ENCODE measurements at regions not wholly inside any gene's neighbourhood (a gene's known extent, or its start where the extent isn't known, plus 50 kb on each side); places are given as distances from the start of the nearest gene placed in this dataset.

DNA sequence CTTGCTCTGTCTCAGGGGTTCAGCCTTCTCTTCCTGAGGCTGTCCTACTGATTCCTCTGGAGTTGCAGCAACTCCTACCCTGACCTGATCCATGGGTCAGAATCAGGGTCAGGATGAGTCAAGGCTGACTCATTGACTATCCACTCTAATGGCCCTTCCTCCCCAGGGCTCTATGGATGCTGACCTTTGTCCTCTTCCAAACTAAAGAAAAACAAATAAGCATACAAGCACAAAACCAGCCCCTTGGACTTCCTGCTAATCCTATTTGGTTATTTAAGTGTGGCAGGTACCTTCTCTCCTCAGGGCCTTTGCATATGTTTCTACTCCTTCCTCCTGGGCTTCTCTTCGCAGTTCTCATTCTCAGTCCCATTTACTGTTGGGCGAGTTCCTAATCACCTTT, 204.5 kb upstream of the NAV2 start:
- Mint-ChIP-seq H3K36me3 (no peaks in the 10 kb centered on the region), H3K4me3 (no peak overlapping the region), H3K9me3 (no peaks in the 10 kb centered on the region), H3K27me3 (peaks cover 15% of the 10 kb centered on the region), H3K27ac (no peak overlapping the region), H3K4me1 (no peaks in the 10 kb centered on the region)

DNA sequence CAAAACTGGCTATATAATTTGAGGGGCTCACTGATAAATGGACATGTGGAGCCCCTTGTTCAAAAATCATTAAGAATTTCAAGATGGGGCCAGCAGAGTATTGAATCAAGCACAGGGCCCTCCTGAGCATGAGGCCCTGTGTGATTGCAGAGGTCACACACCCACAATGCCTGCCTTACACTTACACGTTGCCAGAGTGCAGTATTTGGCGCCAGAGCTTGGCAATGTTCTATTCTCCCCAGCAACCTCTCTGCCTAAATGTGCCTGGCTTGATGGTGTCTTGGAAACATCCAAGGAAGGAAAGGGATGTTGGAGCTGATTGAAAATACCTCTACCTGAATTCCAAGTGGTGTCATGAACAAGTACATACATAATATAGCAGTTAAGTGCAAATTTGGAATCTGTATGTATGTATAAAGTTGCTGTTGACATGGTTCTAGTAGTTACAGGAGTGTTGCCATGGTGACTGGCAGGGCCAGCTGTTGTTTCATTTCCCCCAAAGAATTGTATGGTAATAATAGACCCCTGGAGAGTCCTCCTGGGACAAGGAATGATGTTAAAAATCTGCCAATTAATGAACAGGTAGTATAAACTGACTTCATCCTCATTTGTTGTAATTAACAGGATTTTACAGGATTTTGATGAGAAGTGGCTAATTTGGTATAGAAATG, 205.7 kb upstream of the NAV2 start:
- Mint-ChIP-seq H3K27ac (no peak overlapping the region), H3K27me3 (peaks cover 8% of the 10 kb centered on the region)

DNA sequence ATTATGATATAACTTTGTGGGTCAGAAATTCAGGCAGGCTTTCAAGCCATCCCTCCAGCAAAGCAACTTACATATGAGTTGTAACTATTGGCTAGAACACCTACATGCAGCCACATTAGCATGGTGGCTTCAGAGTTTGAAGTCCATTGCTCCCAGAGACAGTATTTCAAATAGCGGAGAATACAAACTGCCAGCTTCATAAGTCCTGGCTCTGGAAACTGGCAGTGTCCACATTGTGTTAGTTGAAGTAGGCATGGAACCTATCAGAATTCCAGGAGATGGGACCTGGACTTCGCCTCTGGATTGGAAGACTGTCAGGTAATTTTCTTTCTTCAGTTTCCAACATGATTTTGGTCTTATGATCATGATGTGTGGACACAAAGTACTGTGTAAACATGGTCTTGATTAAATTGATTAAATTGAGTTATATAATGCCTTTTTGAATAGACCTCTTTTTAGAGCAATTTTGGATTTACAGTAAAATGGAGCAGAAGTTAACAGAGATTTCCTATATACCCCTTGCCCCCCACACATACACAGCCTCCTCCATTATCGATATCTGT, 209.9 kb upstream of the NAV2 start:
- Mint-ChIP-seq H3K27me3 (peaks cover 2% of the 10 kb centered on the region), H3K4me1 (no peaks in the 10 kb centered on the region), H3K36me3 (no peaks in the 10 kb centered on the region), H3K4me3 (no peak overlapping the region), H3K27ac (no peak overlapping the region), H3K9me3 (no peaks in the 10 kb centered on the region)

More for the DNA sequence above, 205.7 kb upstream of the NAV2 start:
- Mint-ChIP-seq H3K9me3 (no peaks in the 10 kb centered on the region), H3K4me1 (no peaks in the 10 kb centered on the region), H3K36me3 (no peaks in the 10 kb centered on the region), H3K4me3 (no peak overlapping the region)

DNA sequence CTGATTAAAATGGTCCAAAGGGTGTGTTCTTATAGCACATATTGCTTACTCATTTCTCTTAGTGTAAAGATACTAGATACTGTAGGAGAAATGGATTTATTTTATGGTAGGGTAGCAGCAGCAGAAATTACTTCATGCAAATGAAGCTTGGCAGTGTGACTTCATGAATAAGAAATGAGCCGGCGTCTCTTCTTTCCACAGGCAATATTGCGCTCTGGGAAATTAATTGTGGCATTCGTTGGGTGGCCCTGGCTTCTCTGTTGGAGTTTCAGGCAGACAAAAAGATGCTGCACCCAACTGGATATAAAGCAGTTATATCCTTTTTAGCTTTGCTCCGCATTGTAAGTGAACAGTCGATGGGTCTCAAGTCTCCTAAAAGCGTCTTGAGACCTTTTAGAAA, 211.0 kb upstream of the NAV2 start:
- Mint-ChIP-seq H3K27me3 (peaks cover 2% of the 10 kb centered on the region), H3K27ac (no peak overlapping the region), H3K4me3 (no peak overlapping the region), H3K4me1 (no peaks in the 10 kb centered on the region), H3K36me3 (no peaks in the 10 kb centered on the region), H3K9me3 (no peaks in the 10 kb centered on the region)

DNA sequence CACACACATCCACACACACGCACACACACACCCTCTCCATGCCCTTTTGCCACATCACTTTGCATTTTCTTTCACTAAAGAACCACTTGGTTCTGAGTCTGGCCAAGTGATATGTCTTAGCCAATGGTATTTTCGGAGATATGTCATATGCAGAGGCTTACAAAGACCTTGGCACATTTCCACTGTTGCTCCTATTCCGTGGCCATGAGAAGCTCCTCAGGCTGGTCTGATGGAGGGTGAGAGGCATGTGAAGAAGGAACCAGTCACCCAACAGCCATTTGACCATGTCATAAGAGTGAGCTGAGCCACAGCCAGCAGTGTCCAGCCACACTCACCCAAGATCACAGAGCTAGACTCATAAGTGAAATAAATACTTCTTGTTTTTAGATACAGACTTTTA, 212.6 kb upstream of the NAV2 start:
- H3K4me3 Mint-ChIP-seq: no peak overlapping the region
- H3K9me3 Mint-ChIP-seq: no peaks in the 10 kb centered on the region
- H3K27me3 Mint-ChIP-seq: no peaks in the 10 kb centered on the region
- no peak overlapping the region for H3K27ac Mint-ChIP-seq
- no peaks in the 10 kb centered on the region for H3K36me3 Mint-ChIP-seq
- no peaks in the 10 kb centered on the region for H3K4me1 Mint-ChIP-seq

DNA sequence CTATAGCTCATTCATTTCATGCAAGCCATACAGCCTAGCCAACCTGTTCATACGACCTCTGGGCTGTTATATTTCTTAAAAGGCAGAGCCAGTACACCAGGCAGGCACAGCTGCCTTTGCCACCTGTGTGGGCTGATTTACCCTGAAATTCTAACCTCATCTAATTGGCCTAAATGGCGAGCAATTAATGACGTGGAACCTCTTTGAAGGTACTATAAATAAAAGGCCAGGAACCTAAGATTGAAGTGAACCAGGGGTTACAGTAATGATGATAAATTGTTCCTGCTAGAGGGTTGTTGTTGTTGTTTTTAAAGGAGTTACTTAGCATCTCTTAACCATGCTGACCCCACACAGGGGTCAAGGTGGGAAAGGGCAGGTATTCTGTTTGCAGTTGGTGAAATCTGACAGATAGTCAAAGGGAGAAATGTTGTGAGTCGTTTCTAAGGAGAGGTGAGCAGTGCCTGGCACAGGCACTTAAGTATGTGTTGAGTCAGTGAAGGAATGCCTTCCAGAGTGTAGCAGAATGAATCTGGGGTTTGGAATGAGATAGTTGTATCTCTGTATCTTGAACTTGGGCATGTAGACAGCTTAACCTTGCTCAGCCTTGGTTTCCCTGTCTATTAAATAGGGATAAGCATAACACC, 213.5 kb upstream of the NAV2 start:
- no peak overlapping the region for H3K27ac Mint-ChIP-seq
- no peaks in the 10 kb centered on the region for H3K9me3 Mint-ChIP-seq
- H3K4me1 Mint-ChIP-seq: no peaks in the 10 kb centered on the region
- H3K27me3 Mint-ChIP-seq: peaks cover 1% of the 10 kb centered on the region
- no peak overlapping the region for H3K4me3 Mint-ChIP-seq
- H3K36me3 Mint-ChIP-seq: no peaks in the 10 kb centered on the region

DNA sequence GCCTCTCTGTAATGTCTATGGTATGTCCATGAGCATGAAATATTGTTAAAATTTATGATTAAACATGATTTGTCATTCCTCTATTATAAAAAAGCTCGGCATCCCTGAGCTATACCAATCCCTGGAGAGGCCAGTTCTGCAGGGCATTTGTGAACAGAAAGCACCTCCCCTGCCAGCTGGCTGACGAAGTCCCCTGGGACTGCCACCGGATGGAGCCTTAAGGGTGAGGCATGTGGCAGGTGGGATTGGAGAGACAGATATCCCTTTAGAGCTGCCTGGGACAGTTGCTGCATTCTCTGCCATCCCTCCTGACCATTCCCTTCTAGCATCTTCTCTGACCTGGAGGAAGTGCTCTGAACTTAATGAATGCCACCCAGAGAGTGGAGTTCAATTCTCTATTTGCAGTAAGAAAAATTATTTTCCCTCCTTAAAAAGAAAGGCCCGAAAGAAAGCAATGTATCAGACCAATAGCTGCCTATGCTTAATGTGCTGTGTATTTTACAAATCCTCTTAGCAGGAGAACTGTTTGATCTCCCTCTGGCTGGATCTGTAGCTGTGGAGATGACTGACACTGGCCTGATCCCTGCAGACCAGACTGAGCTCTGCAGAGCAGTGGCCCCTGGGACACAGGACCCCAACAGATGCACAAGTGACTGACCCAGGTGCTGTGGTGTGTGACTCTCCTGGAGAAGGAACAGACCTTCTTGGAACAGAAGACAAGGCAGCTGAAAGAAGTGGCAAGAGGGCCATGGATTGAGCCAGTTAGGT, 219.0 kb upstream of the NAV2 start:
- Mint-ChIP-seq H3K9me3 (no peaks in the 10 kb centered on the region), H3K27ac (no peak overlapping the region), H3K4me1 (no peaks in the 10 kb centered on the region), H3K27me3 (peaks cover 4% of the 10 kb centered on the region), H3K4me3 (no peak overlapping the region), H3K36me3 (no peaks in the 10 kb centered on the region)

DNA sequence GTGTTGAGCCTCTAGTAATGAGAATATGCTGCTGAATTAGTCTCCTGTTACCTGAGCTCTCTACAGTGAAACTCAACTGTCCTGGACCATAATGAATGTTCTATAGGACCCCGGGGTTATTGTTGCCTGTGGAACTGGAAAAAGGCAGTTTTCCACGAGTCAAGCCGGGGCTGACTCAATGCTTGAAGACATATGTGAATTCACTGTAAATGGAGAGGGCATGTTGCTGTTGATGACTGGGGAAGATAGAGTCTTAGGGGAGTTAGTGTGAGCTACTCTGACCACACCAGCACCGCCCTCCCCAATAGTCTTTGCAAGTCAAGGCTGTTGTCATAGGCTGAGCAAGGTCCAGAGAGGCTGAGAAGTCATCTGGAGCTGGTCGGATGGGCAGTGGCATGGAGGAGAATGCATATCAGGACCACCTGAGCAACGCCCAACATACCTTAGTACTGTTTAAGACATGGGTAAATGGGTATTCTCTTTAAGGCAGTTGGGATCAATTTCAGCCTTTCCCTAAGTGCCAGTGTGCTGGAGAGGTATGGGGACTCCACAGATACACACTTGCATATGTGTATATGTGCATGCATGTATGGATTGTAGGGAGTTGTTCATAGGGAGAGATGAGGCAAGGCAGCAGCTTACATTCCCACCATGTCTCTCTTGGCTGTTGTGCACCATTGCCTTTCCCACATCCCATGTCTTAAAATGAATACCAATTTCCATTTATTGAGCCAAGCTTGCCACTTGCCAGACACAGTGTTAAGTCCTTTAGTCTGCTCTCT, 230.1 kb upstream of the NAV2 start:
- Mint-ChIP-seq H3K27me3 (peaks cover 8% of the 10 kb centered on the region), H3K9me3 (no peaks in the 10 kb centered on the region), H3K27ac (no peak overlapping the region), H3K4me1 (no peaks in the 10 kb centered on the region), H3K4me3 (no peak overlapping the region), H3K36me3 (no peaks in the 10 kb centered on the region)

DNA sequence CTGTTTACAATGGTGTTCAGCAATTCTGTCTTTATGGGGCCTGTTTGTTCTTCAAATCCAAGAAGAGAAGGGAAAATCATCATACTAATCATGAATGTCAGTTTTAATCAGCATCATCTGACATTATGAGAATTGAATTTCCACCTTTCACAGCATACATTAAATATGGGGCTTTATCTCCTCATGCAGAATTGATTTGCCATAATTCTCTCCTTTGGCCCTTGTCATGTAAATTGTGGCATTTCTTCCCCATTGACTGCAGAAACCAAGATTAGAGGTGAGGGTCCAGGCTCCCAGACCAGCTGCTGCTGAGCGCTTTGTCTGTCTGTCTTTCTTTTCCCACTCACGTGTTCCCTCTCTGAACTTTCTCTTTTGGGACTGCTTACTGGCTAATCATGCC, 232.1 kb upstream of the NAV2 start:
- Mint-ChIP-seq H3K4me3 (no peak overlapping the region), H3K27me3 (peaks cover 8% of the 10 kb centered on the region), H3K4me1 (no peaks in the 10 kb centered on the region), H3K36me3 (no peaks in the 10 kb centered on the region), H3K27ac (no peak overlapping the region), H3K9me3 (no peaks in the 10 kb centered on the region)

DNA sequence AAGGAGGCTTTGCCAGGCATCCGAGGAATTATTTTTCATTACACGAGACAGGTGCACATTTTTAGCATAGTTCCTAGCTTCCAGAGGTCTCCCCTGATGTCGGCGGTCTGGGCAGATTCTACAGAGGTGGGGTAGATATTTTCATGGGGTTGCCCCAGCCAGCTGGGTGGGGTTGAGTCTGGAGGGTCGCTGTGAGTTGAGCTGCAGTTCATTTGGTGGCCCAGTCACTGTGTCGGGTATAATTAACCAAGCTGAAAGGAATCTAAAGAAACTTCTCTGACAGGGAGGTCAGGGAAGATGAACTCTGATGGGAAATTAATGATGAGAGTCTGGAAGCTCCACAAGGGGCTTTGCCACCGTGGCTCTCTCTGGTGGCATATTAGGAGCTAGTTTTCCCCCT, 233.7 kb upstream of the NAV2 start:
- H3K27me3 Mint-ChIP-seq: peaks cover 8% of the 10 kb centered on the region

DNA sequence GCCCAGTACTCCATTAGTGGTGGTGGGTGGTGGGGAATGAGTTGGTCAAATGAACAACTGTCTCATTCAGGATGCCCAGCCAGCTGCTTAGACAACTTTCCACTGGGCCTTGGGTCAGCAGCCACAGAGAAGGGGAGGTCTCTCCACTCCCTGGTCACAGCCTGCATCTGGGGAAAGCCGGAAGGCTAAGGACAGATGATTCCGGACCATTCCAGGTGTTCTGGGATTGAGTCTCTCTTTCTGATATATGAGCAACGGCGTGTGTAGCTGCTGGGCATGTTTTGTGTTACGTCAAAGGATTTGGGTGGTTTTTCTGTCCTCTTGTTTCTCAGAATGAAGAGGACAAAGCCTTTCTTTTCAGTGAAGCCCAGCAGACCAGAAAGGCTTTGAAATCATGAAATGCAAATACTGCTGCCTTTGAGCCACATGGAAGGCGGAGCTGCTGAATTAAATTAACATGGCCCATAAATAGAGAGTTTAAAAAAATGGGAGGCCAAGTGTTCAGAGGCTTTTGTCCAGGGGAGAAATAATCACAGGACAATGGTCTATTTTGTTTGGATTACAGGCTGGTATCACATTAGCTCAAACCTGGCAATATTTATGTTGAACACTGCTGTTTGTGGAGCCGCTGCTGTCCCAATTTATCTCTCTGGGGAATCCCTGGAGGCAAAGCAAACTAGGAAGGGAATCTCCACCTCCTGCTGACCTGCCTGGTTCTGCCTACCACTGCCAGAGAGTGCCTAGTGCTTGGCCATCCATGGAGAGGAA, 234.4 kb upstream of the E2F8 start:
- H3K36me3 Mint-ChIP-seq: no peaks in the 10 kb centered on the region
- peaks cover 3% of the 10 kb centered on the region for H3K27me3 Mint-ChIP-seq
- H3K4me1 Mint-ChIP-seq: no peaks in the 10 kb centered on the region
- H3K27ac Mint-ChIP-seq: no peak overlapping the region
- H3K9me3 Mint-ChIP-seq: no peaks in the 10 kb centered on the region
- no peak overlapping the region for H3K4me3 Mint-ChIP-seq

More for the DNA sequence above, 233.7 kb upstream of the NAV2 start:
- Mint-ChIP-seq H3K4me1 (no peaks in the 10 kb centered on the region), H3K27ac (no peak overlapping the region), H3K36me3 (no peaks in the 10 kb centered on the region), H3K4me3 (no peak overlapping the region), H3K9me3 (no peaks in the 10 kb centered on the region)

DNA sequence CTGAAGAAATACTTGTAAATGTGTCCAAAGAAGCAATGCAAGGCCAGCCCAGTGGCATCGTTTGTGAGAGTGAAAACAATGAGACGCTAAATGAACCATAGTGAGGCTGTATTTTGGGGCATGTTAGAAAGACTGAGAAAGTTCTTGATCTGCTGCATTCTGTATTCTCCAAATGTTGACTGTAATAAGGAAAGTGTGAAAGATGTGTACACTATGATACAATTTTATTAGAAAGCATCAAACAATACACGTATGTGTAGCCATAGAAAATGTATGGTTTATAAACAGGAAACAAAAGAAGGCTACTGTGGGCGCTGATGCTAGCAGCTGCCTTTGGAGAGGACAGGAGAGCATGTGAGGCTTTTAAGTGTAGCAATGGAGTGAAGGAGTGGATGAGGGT, 233.5 kb upstream of the E2F8 start:
- no peak overlapping the region for H3K4me3 Mint-ChIP-seq

DNA sequence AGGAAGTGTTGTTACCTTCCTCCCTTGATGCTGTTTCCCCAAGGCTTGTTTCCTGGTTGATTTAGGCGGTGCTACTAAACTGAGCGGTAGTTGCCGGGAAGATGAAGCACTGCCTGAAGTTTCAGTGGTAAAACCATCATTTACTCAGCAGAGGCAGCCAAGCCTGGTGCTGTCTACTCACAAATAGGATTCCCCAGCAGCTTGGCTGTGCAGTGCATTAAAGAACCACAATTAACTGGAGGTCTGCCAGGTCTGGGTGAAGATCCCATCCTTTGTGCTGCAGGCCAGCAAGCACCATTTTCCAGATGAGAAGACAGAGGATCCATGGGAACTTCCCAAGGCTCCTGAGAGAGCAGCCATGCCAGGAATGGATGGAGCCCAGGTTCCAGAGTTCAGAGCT, 231.9 kb upstream of the E2F8 start:
- Mint-ChIP-seq H3K36me3 (no peaks in the 10 kb centered on the region), H3K27ac (no peak overlapping the region), H3K4me3 (no peak overlapping the region), H3K4me1 (no peaks in the 10 kb centered on the region), H3K27me3 (no peaks in the 10 kb centered on the region), H3K9me3 (no peaks in the 10 kb centered on the region)

More for the DNA sequence above, 233.5 kb upstream of the E2F8 start:
- Mint-ChIP-seq H3K9me3 (no peaks in the 10 kb centered on the region), H3K27ac (no peak overlapping the region), H3K27me3 (peaks cover 3% of the 10 kb centered on the region), H3K4me1 (no peaks in the 10 kb centered on the region), H3K36me3 (no peaks in the 10 kb centered on the region)

DNA sequence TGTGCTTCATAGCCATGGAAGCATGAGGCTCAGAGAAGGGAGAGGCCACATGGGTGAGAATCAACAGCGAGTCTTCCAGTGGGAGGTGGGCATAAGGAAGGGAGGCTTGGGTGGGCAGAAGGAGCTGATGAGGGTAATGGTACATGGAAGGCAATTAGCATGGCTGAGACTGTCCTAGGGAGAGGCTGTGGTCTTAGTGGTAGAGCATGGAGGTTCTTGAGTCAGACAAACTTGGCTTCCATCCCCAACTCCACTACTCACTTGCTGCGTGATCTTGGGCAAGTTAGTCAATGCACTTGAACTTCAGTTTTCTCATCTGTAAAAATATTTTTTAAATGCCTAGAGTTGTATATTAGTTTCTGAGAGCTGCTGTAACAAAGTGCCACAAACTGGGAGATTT, 227.2 kb upstream of the E2F8 start:
- Mint-ChIP-seq H3K4me1 (no peaks in the 10 kb centered on the region), H3K36me3 (no peaks in the 10 kb centered on the region), H3K4me3 (no peak overlapping the region), H3K27me3 (no peaks in the 10 kb centered on the region), H3K9me3 (no peaks in the 10 kb centered on the region), H3K27ac (no peak overlapping the region)

DNA sequence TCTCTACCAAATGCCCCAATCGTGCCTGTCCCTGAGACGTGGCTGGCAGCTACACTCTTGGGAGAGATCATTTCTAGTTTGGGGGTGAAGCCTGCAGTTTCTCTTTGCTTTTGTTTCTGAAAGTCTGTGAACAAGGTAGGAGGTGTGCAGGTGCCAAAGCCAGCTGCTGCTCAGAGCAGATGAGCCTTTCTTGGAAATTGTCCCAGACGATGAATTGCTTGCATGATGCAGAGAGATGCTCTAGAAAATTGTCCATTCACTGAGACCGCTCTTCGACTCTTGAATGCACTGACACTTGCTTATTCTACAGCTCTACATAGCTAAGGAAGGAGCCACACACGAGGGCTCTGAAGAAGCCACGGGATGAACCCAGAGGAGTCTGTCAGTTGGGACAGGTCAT, 225.6 kb upstream of the E2F8 start:
- Mint-ChIP-seq H3K4me3 (no peak overlapping the region), H3K9me3 (no peaks in the 10 kb centered on the region), H3K36me3 (no peaks in the 10 kb centered on the region), H3K4me1 (no peaks in the 10 kb centered on the region), H3K27ac (no peak overlapping the region), H3K27me3 (no peaks in the 10 kb centered on the region)

Data from activated naive CD4-positive, alpha-beta T cell treated with anti-CD3 and anti-CD28 coated beads, Interleukin-2, amount 50 U/mL, for 24 hours (primary cell).